Activated B cell treated with CpG ODN at 0.5 μM for 24 hours (primary cell): ENCODE measurements at regions not wholly inside any gene's neighbourhood (a gene's known extent, or its start where the extent isn't known, plus 50 kb on each side); places are given as distances from the start of the nearest gene placed in this dataset.

Experiments used
- ATAC-seq: fragments of 200-7000 bp; cut with Tn5 transposase; one replicate; pipeline ENCODE4 v1.10.0; 2021; ENCODE audit warnings: low read depth, mild to moderate bottlenecking, moderate library complexity
- CTCF ChIA-PET: fragments of 350-600 bp; sonication (Branson Sonifier 250); formaldehyde crosslinking; loops from one replicate; lab custom pipeline; 2021; ENCODE audit warnings: antibody characterized with exemption; lab: Charles Lee
- POLR2A ChIA-PET: fragments of 350-600 bp; sonication (Branson Sonifier 250); formaldehyde crosslinking; loops from one replicate; lab custom pipeline; 2021; ENCODE audit warnings: antibody characterized with exemption; lab: Charles Lee
- DNase-seq: peaks from one replicate; pipeline ENCODE4 v3.0.0; 2022
- H3K27ac Mint-ChIP-seq: one replicate; pipeline ENCODE4 v1.8.0; 2020; ENCODE audit warnings: mixed read lengths
- H3K27me3 Mint-ChIP-seq: one replicate; pipeline ENCODE4 v1.8.0; 2021; ENCODE audit warnings: mixed read lengths
- H3K36me3 Mint-ChIP-seq: one replicate; pipeline ENCODE4 v1.8.0; 2021; ENCODE audit warnings: low read depth, mixed read lengths
- H3K4me1 Mint-ChIP-seq: one replicate; pipeline ENCODE4 v1.8.0; 2021; ENCODE audit warnings: mixed read lengths
- H3K4me3 Mint-ChIP-seq: one replicate; pipeline ENCODE4 v1.8.0; 2020; ENCODE audit warnings: mild to moderate bottlenecking, mixed read lengths
- H3K9me3 Mint-ChIP-seq: one replicate; pipeline ENCODE4 v1.8.0; 2020; ENCODE audit warnings: mixed read lengths
- CTCF ChIP-seq: fragments of 200-600 bp; IDR thresholded peaks from one replicate; pipeline ENCODE4 v1.8.0; 2022; ENCODE audit warnings: antibody characterized with exemption, mild to moderate bottlenecking
- intact Hi-C: fragments of 100-400 bp; cut with micrococcal nuclease; formaldehyde crosslinking; loops from one replicate; pipeline ENCODE4 v1.15.1; 2024

- Mint-ChIP-seq H3K4me3 (no peak overlapping the region), H3K36me3 (no peaks in the 10 kb centered on the region), H3K27me3 (no peaks in the 10 kb centered on the region), H3K9me3 (peaks cover 2% of the 10 kb centered on the region), H3K4me1 (no peaks in the 10 kb centered on the region), H3K27ac (no peak overlapping the region)
- no peak for DNase-seq
- ChIA-PET CTCF (no interaction called here), POLR2A (no interaction called here)
- no peak for ATAC-seq
- TF ChIP-seq CTCF, result no peak
- intact Hi-C loops, result no loop called here
Measured at GRCh38 chr13:53642306-53642705, 613.7 kb downstream of the OLFM4 start.

GRCh38 chr13:53648673-53649072 lies 620.1 kb downstream of the OLFM4 start:
- Mint-ChIP-seq H3K4me1 (no peaks in the 10 kb centered on the region), H3K9me3 (peaks cover 3% of the 10 kb centered on the region), H3K4me3 (no peak overlapping the region), H3K36me3 (no peaks in the 10 kb centered on the region), H3K27me3 (no peaks in the 10 kb centered on the region), H3K27ac (no peak overlapping the region)
- TF ChIP-seq CTCF, result no peak
- POLR2A ChIA-PET, result no interaction called here
- ATAC-seq (no peak), DNase-seq (no peak)
- CTCF ChIA-PET, result no interaction called here
- intact Hi-C loops, result no loop called here

- POLR2A ChIA-PET, result no interaction called here
- H3K9me3 Mint-ChIP-seq, result peaks cover 26% of the 10 kb centered on the region
- no peaks in the 10 kb centered on the region for H3K36me3 Mint-ChIP-seq
- intact Hi-C loops, result no loop called here
- no peaks in the 10 kb centered on the region for H3K27me3 Mint-ChIP-seq
- H3K27ac Mint-ChIP-seq, result no peak overlapping the region
- no peak overlapping the region for H3K4me3 Mint-ChIP-seq
- ATAC-seq, result no peak
- DNase-seq, result no peak
- CTCF ChIA-PET, result no interaction called here
- no peak for TF ChIP-seq CTCF
- H3K4me1 Mint-ChIP-seq, result no peaks in the 10 kb centered on the region
Measured at GRCh38 chr13:53672005-53672404, 643.4 kb downstream of the OLFM4 start.

- no peak overlapping the region for H3K4me3 Mint-ChIP-seq
- no peak for DNase-seq
- no peaks in the 10 kb centered on the region for H3K4me1 Mint-ChIP-seq
- ChIA-PET POLR2A (no interaction called here), CTCF (no interaction called here)
- no peak overlapping the region for H3K27ac Mint-ChIP-seq
- no peaks in the 10 kb centered on the region for H3K36me3 Mint-ChIP-seq
- no peak for TF ChIP-seq CTCF
- H3K27me3 Mint-ChIP-seq, result no peaks in the 10 kb centered on the region
- intact Hi-C loops, result no loop called here
- H3K9me3 Mint-ChIP-seq, result peaks cover 11% of the 10 kb centered on the region
- no peak for ATAC-seq
Measured at GRCh38 chr13:53683146-53683545, 654.5 kb downstream of the OLFM4 start.

- DNase-seq (no peak), ATAC-seq (no peak)
- no peak for TF ChIP-seq CTCF
- intact Hi-C loops, result no loop called here
- Mint-ChIP-seq H3K9me3 (peaks cover 12% of the 10 kb centered on the region), H3K4me1 (no peaks in the 10 kb centered on the region), H3K4me3 (no peak overlapping the region), H3K27me3 (no peaks in the 10 kb centered on the region), H3K36me3 (no peaks in the 10 kb centered on the region), H3K27ac (no peak overlapping the region)
- CTCF ChIA-PET, result no interaction called here
- POLR2A ChIA-PET, result no interaction called here
Measured at GRCh38 chr13:53683608-53684007, 655.0 kb downstream of the OLFM4 start.
